ENCODE measurements at regions not wholly inside any gene's neighbourhood (a gene's known extent, or its start where the extent isn't known, plus 50 kb on each side); places are given as distances from the start of the nearest gene placed in this dataset.

GRCh38 chr9:129334105-129334935, 156.3 kb upstream of the IER5L start:
- peak; percentile 55 for TF ChIP-seq POLR2A (IDR thresholded peaks at IDR 0.05)
- TF ChIP-seq, protein P1, sequence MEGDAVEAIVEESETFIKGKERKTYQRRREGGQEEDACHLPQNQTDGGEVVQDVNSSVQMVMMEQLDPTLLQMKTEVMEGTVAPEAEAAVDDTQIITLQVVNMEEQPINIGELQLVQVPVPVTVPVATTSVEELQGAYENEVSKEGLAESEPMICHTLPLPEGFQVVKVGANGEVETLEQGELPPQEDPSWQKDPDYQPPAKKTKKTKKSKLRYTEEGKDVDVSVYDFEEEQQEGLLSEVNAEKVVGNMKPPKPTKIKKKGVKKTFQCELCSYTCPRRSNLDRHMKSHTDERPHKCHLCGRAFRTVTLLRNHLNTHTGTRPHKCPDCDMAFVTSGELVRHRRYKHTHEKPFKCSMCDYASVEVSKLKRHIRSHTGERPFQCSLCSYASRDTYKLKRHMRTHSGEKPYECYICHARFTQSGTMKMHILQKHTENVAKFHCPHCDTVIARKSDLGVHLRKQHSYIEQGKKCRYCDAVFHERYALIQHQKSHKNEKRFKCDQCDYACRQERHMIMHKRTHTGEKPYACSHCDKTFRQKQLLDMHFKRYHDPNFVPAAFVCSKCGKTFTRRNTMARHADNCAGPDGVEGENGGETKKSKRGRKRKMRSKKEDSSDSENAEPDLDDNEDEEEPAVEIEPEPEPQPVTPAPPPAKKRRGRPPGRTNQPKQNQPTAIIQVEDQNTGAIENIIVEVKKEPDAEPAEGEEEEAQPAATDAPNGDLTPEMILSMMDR (IDR thresholded peaks at IDR 0.05) = peak in 1 of 4 donors; percentile 7
